NOMO-1 treated with dmso at 0.1 percent for 144 hours (cell line): ENCODE measurements at regions not wholly inside any gene's neighbourhood (a gene's known extent, or its start where the extent isn't known, plus 50 kb on each side); places are given as distances from the start of the nearest gene placed in this dataset.

Source experiments
- DNase-seq: peaks from one replicate; lab custom pipeline; 2025; ENCODE audit not compliant: unreplicated experiment; lab: John Stamatoyannopoulos, UW

DNA sequence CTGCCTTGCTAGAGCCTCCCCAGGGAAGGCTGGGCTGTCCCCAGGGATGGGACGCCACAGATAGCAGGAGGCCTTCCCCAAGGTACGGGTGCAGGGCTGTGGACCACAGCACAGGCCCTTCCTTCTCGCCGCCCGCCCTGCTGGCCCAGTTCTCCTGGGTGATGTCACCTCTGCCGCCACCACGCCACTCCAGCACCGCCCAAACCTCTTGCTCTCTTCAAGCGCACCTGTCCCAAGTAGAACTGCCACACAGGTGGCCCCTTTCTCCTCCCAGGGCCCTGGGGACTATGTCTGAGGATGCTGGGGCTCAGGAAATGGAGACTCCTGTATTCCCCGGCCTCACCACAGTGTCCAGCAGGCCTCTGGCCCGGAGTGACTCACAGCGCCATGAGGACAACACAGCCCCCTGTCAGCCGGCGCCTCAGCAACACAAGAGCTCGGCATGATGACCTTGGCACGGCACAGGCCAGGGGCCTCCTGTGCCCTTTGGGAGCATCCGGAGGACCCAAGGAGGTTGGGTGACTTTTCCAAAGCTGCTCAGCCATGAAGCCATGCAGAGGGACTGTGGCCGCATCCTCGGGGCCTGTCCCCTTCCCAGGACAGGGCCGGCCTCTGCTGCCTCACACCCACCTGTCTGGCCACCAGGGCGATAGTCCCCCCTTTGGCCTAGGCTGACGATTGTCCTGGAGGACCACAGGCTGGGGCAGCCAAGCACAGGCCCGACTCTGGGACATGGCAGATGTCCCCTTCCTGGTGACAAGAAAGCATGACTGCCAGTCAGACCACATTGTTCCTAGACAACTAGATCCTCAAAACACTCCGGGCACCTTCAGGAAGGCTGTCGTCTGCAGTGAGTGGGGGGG is 1023.5 kb downstream of the BRD1 start:
- no peak for DNase-seq

DNA sequence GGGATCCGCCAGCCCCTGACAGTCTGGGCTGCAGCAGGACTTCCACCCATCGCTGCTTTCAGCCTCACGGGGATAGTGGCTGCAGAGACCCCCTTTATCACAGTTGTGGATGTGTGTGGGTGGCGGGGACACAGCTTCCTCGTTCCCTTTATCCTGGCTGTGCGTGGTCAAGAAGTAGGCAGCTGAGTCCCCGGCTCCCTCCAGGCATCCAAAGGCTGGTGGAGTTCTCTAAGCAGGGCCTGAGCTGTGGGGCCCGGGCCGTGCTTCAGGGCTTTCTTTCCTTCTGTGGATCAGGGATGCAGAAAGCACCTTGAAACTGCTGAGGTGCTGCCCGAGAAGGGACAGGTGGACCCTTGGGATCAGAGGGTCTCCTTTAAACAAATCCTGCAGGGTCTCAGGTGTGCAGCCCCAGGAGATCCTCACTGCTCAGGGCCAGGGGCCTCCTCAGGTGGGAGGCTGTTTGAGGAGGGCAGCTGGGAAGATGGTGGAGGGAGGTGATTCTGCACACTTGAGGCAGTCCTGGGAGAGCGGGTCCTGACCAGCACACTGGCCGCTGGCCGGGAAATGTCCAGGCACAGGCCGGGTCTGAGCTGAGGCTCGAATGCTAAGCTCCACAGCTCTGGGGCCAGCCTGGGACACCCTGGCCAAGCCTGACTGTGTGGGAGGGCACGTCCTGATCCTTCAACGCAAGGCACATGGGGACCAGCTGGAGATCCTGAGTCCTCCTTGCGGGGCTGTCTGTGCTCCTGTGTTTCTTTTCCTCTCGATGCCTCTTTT is 1024.3 kb downstream of the BRD1 start:
- no peak for DNase-seq

- DNase-seq: no peak
These were observed 1025.1 kb downstream of the BRD1 start for GRCh38 chr22:48802576-48802975.

GRCh38 chr22:48800886-48801607 is 1026.6 kb downstream of the BRD1 start:
- DNase-seq: no peak

DNA sequence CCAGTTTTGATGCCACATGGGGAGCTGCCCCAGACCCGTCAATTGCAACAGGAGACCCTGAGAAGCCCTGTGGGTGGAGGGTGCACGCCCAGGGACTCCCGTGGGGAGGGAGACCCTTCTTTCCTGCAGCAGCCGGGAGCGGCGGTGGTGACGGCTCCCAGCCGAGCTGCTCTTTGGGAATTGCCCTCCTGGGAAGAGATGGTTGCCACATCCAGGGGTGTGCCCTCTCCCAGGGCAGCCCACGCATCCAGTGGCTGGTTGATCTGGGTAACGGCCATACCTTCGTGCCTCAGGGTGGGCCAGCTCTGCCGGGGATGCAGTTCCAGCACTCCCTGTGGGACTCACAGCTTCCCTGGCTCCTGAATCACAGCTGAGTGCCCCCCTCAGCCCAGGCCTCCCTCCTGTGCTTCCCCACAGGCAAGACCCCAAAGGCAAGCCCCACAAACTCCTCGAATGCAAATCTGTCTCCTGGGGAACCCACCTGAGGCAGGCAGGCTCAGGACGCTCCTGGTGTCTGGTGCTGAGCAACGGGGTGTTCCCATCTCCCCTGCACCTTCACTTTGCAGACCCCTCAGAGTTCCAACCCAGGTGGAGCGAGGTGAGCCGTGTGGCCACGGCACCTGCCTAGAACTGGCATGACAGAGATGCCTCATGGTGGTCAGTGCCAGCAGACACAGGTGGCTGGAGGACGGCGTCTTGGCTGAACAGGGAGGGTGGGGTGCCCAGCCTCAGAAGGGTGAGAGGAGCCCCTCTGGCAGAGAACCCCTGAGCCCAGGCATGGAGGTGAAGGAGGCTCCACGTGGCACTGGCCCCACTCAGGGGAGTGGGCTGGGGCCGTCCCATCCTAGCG is 1027.4 kb downstream of the BRD1 start:
- no peak for DNase-seq

- no peak for DNase-seq
These were observed 1028.3 kb downstream of the BRD1 start for GRCh38 chr22:48799227-48799970.

DNA sequence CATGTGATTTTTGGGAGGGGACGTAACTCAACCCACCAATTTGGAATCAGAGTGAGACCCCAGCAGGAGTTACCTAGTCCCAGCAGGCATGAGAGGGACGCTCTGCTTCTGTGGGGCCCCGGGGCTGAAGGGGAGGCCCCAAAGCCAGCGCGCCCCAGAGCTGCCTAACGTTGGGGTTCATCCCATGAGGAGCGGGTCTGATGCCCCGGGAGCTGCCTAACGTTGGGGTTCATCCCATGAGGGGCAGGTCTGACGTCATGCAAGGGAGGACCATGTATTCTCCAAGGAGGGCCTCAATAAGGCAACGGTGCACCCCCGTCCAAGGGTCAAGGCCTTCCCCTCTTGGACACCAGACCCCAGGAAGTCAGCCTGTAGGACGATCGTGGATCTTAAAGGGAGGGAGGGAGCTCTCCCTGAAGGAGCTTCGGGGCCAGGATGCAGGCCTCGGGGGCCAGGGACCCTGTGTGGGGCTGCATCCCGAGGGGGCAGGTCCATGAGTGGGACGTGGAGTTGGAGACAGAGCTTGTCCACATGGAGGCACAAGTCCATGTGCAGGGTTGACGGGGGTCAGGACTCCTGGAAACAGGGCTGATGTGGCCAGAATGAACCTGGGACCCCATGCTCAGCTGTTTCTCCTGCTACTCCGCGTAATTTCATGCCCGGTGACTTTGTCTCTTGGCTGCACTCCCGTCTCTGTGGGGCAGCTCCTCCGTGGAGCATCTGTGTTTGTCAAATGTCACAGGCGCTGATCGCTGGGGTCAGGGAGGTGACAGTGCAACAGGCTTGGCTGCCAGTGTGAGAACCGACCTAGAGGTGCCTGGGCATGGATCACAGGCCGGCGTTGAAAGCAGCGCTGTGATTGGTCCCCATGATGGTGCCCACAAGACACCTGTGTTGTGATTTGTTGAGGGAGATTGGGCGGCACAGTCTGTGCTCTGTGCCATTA is 1029.1 kb downstream of the BRD1 start:
- no peak for DNase-seq

- no peak for DNase-seq
These were observed 1029.9 kb downstream of the BRD1 start for GRCh38 chr22:48797731-48798130.

DNA sequence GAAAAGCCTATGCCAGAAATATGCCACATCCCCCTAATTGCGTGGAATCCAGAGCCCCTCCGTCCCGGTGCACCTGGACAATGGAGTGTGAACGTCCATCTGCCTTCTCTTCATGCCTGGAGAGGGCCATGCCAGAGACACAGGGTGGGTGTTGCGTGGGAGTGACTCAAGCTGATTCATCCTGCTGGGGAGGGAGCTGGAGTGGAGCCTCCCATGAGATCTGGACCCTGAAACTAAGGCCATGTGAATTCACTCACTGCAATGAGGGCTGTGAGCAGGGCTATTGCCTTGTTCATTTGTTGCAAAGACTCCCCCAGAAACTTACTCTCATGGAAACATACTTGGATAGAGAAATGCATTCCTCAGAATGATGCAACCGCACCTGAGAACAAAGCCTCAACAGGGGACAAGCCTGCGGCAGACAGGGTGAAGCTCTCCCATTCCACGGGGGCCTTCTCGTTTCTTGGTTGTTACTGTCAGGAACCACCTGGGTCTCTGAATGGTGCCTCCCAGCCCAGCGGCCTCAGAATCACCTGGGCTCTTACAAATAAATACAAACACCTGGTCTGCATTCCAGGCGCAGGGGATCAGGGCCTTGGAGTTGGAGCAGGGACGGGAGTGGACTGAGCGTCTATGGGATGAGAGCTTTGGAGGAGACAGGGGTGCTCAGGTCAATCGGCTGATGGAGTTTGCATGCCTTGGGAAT is 1031.2 kb downstream of the BRD1 start:
- no peak for DNase-seq

DNA sequence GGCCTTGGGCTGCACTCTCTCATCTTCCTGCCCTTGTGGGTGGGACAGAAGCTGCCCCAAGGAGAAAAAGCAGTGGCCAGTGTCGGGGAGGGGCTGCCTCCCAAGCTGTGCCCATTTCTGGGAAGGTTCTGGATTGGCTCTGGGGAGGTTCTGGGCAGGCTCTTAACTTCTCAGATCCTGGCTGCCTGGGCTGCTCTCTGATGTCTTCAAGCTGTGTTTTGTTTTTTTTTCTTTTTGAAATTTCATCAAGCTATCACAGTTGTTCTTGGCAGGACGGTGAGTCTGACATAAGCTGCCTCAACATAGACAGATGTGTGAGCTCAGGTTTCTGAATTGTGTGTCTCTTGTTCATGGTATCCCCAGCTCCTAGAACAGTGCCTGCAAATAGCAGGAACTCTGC is 1032.0 kb downstream of the BRD1 start:
- no peak for DNase-seq

DNA sequence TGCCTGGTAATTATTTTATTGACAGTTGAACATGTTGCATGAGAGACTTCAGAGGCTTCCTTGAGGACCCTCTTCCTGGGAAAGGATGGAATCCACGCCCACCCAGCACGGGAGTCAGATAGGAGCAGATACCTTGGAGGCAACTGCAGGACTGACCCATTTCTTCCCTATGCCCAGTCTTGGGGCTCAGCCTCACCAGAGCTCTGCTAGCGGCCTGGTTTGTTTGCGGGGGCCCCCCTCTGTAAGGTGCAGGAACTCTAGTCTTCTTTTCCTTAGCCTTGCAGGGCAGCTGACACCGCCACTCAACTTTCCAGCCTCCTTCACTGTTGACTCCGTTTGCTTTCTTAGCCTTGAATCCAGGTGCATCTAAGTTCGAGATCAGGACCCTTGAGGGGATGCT is 1032.8 kb downstream of the BRD1 start:
- no peak for DNase-seq

- no peak for DNase-seq
These were observed 1033.7 kb downstream of the BRD1 start for GRCh38 chr22:48793949-48794348.

- DNase-seq: no peak
These were observed 1041.0 kb downstream of the BRD1 start for GRCh38 chr22:48786679-48786996.

DNA sequence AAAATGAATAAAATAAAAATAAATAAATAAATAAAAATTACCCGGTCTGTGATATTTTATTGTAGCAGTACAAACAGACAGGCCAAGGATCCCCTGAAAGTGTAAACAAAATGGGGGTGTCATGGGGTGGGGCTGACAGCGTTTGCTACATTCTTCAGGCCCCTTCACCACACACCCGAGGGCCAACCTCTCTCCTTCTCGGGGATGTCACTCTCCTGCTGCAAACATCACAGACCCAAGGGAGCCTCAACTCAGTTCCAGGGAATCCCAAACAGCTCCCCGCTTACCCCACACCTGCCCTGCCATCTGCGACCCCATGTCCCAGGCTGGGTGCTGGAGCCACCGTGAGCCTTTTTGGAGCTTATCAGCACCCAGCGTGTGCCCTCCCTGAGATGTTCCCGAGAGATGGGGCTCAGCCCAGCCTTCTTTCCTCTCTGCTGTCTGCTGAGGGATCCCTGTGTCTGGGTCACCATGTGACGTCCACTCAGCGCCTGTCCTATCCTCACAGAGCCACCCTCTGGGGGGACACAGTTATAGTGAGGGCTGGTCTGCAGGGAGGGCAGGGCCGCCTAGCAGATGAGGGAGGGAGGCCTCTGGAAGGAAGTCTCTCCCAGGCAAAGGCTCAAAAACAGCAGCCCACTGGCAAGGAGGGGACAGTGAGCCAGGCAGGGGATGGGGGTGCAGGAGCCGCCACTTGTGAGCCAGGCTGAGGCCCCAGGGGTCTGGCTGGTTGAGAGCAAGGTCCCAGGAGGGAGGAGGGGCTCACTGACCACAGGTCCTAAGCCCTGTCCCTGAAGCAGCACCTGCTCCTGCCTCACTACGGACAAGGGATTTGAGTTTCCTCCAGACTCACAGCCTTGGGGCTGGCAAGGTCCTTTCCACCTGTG is 1041.6 kb downstream of the BRD1 start:
- no peak for DNase-seq

DNA sequence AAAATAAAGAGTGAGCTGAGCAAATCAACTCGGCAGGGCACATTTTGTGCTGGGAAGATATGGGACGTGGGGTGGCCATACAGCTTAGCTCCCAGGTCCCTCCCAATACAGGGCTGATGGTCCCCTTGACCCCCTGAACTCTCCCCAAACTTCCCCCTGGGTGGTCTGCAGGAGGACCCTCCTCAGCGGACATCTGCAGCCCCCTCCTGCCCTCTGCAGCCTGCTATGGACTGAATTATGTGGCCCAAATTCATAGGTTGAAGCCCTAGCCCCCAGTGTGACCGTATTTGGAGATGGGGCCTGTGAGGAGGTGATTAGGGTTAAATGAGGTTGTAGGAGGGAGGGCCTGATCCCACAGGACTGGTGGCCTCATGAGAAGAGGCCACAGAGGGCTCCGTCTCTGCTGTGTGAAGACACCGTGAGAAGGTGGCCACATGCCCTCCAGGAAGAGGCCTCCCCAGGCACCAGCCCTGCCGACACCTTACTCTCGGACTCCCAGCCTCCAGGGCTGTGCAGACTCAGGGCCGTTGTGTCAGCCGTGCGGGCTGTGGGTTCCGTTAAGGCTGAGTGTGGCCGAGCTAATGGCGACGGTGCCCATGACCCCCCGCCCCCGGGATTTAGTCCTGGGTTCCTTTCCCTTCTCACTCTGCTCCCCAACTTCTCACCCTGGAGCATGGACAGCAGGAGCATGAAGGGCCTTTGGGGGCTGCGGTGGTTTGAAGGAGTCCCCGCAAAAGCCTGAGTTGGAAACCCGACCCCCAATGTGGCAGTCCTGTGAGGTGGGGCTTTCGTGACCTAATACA is 1042.8 kb downstream of the BRD1 start:
- no peak for DNase-seq

DNA sequence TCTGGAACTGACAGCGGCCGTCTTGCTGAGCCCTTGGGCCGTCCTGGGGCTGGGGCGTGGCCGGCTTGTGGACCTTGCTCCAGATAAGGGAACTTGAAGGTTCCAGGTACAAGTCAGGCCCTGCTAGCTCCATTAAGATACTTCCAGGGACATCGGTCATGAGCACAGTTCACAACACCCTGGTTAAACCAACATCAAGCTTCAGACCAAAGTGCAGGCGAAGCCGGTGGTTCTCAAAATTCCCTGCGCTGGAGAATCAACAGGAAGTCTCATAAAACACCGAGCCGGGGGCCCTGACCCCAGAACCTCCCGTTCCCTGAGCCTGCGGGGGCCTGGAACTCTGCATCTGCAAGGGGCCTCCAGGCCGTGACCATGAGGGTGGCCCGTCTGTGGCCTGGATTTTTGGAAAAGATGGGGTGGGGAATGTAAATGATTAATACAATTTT is 1043.8 kb downstream of the BRD1 start:
- no peak for DNase-seq
